GM06990 (cell line): ENCODE measurements at regions not wholly inside any gene's neighbourhood (a gene's known extent, or its start where the extent isn't known, plus 50 kb on each side); places are given as distances from the start of the nearest gene placed in this dataset.

ENCODE experiments used
- DNase-seq: peaks from one replicate; pipeline ENCODE4 v3.0.0-alpha.2; 2011; ENCODE audit not compliant: insufficient read length; ENCODE audit errors: extremely low read depth
- H3K27me3 ChIP-seq: replicated peaks from 2 replicates; pipeline ENCODE4 v1.6.0; 2011; ENCODE audit warnings: low read length; ENCODE audit not compliant: control insufficient read depth, insufficient read depth
- H3K36me3 ChIP-seq: 2 replicates; pipeline ENCODE4 v1.5.1; 2011; ENCODE audit warnings: low read length; ENCODE audit not compliant: control insufficient read depth, insufficient read depth
- H3K4me3 ChIP-seq: replicated peaks from 2 replicates; pipeline ENCODE4 v1.5.1; 2011; ENCODE audit warnings: low read depth, mild to moderate bottlenecking, control low read depth, low read length
- TF ChIP-seq, protein P1 (sequence below): IDR thresholded peaks from 2 replicates; pipeline ENCODE4 v1.5.1; 2011; ENCODE audit warnings: low read length, control low read depth, mild to moderate bottlenecking, inconsistent platforms; ENCODE audit not compliant: insufficient read depth, poor library complexity, severe bottlenecking

DNA sequence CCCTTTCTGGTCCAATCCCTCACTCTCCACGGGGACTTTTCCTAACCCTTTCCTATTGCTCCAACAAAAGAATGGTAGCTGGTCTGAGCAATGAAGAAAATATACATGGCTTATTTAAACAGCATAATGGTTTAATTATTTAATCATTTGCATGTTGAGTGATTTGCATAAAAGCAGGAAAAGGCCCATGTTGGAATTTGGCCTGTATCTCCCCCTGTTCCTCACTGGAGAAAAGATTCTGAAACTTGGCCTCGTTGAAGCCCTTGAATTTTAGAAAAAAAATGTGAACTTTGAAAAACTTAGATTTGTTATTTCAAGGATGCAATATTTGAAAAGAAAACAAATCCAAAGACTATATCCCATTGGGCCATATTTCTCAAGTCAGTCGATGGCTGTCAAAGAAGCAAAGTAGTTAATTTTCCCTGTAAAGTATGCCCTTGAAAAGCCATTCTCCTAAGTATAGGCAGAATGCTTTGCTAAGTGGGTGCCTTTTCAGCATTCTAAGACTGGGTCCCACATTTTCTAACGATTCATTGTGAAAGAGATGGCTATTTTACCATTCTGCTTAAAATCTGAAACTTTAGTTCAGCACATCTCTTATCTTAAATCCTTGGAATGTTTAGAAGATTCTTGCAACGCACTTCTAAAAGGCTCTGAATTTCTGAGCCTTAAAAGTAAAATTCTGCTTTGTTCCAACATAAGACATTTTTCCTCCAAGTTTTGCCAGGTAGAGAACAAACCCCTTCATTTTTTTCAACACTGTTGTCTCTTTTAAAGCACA, 428.8 kb downstream of the ARHGEF28 start:
- no peak for DNase-seq
- TF ChIP-seq, protein P1, sequence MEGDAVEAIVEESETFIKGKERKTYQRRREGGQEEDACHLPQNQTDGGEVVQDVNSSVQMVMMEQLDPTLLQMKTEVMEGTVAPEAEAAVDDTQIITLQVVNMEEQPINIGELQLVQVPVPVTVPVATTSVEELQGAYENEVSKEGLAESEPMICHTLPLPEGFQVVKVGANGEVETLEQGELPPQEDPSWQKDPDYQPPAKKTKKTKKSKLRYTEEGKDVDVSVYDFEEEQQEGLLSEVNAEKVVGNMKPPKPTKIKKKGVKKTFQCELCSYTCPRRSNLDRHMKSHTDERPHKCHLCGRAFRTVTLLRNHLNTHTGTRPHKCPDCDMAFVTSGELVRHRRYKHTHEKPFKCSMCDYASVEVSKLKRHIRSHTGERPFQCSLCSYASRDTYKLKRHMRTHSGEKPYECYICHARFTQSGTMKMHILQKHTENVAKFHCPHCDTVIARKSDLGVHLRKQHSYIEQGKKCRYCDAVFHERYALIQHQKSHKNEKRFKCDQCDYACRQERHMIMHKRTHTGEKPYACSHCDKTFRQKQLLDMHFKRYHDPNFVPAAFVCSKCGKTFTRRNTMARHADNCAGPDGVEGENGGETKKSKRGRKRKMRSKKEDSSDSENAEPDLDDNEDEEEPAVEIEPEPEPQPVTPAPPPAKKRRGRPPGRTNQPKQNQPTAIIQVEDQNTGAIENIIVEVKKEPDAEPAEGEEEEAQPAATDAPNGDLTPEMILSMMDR = no peak
- Histone ChIP-seq H3K4me3 (no peak overlapping the region), H3K36me3 (no peaks in the 10 kb centered on the region), H3K27me3 (no peaks in the 10 kb centered on the region)

DNA sequence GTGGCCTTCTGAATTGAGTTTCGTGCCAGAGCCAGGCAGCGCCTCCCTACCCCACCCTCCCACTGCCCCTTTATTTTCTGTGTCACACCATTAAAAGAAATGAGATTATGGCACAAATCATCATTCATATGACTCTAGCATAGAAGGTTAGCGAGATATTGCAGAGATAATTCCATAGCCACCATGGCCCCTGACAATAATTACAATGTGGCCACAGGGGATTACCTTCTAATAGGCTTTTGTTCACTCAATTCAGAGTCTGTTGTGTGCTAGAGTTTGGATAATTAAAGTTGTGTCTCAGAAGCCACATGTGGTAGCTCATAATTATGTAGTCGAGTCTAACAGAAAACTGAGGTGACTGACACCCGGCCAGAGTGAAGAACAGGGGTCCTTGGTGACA, 428.1 kb downstream of the ARHGEF28 start:
- Histone ChIP-seq H3K27me3 (no peaks in the 10 kb centered on the region), H3K4me3 (no peak overlapping the region), H3K36me3 (no peaks in the 10 kb centered on the region)
- TF ChIP-seq, protein P1 = no peak
- no peak for DNase-seq

DNA sequence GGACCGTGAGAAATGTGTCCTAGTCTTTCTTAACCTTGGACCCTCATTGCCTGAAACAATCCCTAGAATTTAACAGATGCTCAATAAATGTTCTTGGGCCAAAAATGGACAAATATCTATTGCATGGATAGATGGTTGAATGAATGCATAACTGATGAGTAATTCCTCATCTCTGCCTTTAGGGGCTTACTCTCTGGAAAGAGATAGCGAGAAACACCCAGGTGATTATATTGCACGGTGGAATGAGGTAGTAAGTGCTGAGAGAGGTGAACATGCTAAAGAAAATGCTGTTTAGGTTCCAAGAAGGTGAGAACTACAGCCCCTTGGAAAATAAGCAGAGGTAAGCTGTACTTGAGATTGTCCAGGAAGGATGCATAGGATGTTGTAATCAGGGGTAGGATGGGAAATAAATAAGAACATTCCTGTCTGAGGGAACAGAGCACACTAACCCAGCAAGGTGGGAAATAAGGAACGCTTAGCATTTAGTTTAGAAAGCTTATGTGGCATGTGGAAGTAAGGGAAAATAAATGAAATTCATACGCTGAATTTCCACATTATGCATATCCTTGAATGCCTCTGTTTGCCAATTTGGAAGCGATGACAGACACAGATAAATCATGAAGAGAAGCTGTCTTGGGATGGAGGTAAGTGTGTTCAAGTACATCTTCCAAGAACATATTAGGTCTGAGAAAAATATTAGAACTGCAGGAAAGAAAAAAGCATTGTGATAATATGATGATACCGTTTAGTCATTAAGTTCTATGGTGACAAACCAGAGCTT, 426.6 kb downstream of the ARHGEF28 start:
- no peak for DNase-seq

DNA sequence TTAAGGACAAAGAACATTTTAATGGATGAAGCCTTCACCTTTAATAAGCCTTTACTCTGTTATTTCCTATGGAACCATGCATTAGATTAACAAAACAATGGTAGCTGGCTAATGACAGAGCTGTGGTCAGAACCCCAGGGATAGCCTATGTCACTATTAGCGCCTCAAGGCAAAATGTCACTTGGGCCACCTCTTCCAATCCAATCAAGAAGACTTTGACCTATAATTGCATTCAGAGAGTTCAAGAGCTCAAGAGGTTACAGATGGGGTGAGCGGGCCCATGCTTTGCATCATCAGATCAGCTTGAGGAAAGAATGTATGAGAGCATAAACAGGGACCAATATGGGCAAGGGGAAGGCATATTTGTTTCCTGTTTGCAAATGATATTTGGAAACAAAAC, 425.1 kb downstream of the ARHGEF28 start:
- TF ChIP-seq, protein P1 = no peak
- Histone ChIP-seq H3K4me3 (no peak overlapping the region), H3K36me3 (no peaks in the 10 kb centered on the region), H3K27me3 (no peaks in the 10 kb centered on the region)
- DNase-seq = no peak

More for the DNA sequence above, 426.6 kb downstream of the ARHGEF28 start:
- H3K27me3 ChIP-seq = no peaks in the 10 kb centered on the region
- TF ChIP-seq, protein P1 = no peak
- H3K4me3 ChIP-seq = no peak overlapping the region
- H3K36me3 ChIP-seq = no peaks in the 10 kb centered on the region

DNA sequence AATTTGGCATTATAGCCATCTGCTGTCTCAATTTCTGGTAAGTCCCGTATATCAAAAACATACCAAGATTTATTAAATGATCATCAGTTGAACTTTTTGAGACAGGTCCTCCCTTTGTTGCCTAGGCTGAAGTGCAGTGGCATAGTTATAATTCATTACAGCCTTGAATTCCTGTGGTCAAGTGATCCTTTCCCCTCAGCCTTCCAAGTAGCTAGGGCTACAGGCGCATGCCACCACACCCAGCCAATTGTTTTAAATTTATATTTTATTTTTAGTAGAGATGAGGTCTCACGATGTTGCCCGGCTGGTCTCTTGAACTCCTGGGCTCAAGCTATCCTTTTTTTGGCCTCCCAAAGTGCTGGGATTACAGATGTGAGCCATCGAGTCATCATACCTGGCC, 418.9 kb downstream of the ARHGEF28 start:
- no peak for DNase-seq
- H3K4me3 ChIP-seq = no peak overlapping the region
- TF ChIP-seq, protein P1 = no peak
- no peaks in the 10 kb centered on the region for H3K36me3 ChIP-seq
- no peaks in the 10 kb centered on the region for H3K27me3 ChIP-seq
